Activated CD4-positive, alpha-beta T cell treated with anti-CD3 and anti-CD28 coated beads, Interleukin-2, amount 50 U/mL, for 1 hour (primary cell): ENCODE measurements at regions not wholly inside any gene's neighbourhood (a gene's known extent, or its start where the extent isn't known, plus 50 kb on each side); places are given as distances from the start of the nearest gene placed in this dataset.

Experiments
- DNase-seq: peaks from one replicate; pipeline ENCODE4 v3.0.0-alpha.2; 2020

- DNase-seq, result no peak
Measured at GRCh38 chr14:97844042-97844441, 1046.9 kb downstream of the VRK1 start.

GRCh38 chr14:97846156-97846555, 1049.0 kb downstream of the VRK1 start:
- DNase-seq, result no peak

- DNase-seq, result no peak
Measured at GRCh38 chr14:97848317-97848980, 1051.3 kb downstream of the VRK1 start.

DNA sequence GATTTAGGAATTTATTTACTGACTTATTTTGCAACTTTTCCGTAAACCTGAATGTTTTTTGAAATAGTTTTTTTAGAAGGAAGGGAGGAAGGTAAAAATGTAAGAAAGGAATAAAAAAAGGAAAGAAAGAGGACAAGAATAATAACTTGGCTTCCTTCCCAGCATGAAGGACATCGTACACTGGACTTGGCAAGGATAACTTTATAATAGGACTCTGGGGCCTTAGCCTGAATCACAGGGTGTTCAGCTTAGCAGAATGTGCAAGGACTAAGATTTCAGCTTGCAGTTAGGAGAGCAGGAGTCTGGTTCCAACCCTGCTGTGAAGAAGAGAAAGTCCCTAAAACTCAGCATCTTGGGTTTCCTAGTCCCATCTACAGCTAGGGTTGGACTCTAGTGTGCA, 1053.3 kb downstream of the VRK1 start:
- no peak for DNase-seq

DNA sequence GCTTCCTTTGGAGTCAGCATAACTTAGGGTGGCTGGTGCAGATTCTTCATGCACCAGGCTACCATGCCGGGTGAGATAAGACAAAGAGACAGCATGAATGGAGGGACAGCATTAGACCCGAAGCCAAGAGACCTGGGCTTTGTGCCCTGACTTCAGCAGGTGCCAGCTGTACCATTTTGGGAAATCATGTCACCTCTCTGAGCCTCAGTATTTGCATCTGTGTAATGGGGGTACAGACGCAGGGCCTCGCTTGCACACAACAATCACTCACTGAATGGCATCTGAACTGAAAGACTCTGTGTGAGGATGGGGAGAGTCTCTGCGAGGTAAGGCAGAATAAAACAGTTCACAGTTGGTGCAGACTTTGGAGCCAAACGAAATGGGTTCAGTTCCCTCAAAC, 1053.7 kb downstream of the VRK1 start:
- DNase-seq, result no peak

- no peak for DNase-seq
Measured at GRCh38 chr14:97851428-97851995, 1054.3 kb downstream of the VRK1 start.

DNA sequence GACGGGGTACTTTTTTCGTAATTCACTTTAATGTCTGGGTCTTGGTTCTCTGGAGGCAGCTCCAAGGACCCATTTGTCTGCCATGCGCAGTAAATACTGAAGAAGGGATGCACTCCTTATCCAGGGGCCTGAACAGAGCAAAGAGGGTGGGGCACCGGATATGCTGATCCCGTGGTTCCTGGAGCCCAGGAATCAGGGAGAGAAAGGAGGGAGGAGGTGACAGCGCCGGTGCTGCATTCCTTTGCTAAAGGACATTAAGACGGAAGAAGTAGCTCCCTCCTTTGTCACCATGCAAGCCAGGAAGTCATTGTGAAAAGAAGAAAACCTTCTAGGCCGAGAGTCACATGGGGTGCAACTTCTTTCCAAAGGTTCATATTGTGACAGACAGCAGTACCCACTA, 1057.7 kb downstream of the VRK1 start:
- no peak for DNase-seq

GRCh38 chr14:97866195-97866594, 1069.0 kb downstream of the VRK1 start:
- no peak for DNase-seq

- no peak for DNase-seq
Measured at GRCh38 chr14:97866664-97867063, 1069.5 kb downstream of the VRK1 start.

DNA sequence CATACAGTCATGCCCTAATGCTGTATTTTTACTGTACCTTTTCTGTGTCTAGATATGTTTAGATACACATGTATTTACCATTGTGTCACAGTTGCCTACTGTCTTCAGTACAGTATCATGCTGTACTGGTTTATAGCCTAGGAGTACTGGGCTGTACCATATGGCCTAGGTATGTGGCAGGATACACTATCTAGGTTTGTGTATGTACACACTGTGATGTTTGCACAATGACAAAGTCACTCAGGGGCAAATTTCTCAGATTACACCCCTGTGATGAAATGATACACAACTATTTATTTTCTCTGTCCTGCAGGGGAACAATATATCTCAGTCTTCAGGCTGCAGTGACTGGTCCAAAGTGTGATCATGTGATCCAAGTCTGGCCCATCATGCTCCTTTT, 1076.1 kb downstream of the VRK1 start:
- DNase-seq, result no peak

GRCh38 chr14:97874394-97874793, 1077.2 kb downstream of the VRK1 start:
- no peak for DNase-seq

- DNase-seq, result no peak
Measured at GRCh38 chr14:97878206-97878605, 1081.0 kb downstream of the VRK1 start.

DNA sequence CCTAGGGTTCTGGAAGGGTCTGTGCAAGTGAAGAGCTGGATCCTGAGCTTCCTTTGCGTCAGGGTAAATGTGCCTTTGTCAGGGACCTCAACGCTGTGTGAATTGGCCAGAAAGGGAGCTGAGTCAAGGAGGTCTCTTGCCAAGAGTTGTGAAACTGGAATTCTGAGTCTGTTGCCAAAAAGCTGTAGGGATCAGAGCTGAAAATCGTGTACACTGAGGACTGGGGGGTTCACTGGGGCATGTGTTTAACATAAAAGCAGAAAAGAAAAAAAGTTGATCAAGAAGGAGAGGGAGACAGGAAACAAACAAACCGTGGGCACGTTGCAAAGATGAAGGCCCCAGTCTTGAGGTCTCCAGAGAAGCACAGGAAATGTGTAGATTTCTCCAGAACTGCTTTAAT, 1081.5 kb downstream of the VRK1 start:
- DNase-seq, result no peak

- DNase-seq, result no peak
Measured at GRCh38 chr14:97887690-97888089, 1090.5 kb downstream of the VRK1 start.

DNA sequence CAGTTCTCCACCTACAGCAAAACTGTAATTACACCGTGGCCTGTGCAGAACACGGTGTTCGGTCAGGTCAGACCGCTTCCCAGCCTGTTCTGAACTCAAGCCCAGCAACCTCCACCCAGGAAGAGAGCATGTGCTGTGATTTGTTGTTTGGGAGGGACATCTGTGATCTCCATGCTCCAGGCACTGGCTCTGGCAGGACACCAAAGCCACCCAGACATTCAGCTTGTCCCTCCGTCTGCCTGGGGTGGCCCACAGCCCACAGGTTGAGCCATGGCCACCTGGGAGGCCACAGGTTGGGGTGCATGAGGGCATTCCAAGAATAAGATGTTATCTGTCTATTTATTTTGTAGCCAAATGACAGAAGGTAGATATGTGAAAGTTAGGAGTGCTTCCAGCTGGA, 1091.1 kb downstream of the VRK1 start:
- DNase-seq, result no peak

DNA sequence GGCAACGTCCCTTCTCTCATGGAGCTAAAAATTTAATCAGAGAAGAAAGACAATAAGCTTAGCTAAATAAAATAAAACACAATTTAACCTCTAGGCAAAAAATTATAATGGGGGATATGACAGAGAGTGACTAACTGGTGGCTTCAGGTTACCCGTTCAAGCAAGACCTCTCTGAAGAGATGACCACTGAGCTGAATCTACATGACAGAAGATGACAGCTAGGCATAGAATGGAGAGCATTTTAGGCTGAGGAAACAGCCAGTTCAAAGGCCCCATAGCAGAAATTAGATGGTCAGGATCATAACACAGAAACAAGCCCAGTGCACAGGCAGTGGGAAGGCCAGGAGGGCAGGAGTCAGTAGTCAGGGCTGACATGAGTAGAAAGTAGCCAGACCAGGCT, 1094.3 kb downstream of the VRK1 start:
- no peak for DNase-seq

DNA sequence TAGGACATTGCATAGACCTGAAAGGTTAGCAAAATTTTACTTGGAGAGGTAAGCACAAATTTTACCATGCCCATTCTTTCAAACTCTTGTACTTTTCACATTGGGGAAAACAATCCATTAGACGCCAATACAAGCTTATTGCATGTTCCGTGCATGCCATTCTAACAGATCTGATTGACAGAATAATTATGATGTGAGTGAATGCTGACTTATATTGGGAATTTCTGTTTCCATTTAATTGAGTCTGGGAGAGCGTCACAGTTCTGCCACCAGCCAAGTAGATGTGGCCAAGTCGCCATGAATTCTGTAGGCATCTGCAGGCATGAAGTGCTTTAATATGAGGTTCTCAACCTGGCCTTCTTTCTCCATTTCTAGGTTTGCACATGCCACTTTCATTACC, 1097.4 kb downstream of the VRK1 start:
- no peak for DNase-seq

GRCh38 chr14:97900196-97900854, 1103.1 kb downstream of the VRK1 start:
- no peak for DNase-seq

- no peak for DNase-seq
Measured at GRCh38 chr14:97902630-97903029, 1105.4 kb downstream of the VRK1 start.

GRCh38 chr14:97903821-97904220, 1106.6 kb downstream of the VRK1 start:
- no peak for DNase-seq

- DNase-seq, result no peak
Measured at GRCh38 chr14:97912217-97912616, 1115.0 kb downstream of the VRK1 start.

- DNase-seq, result no peak
Measured at GRCh38 chr14:97916100-97916499, 1118.9 kb downstream of the VRK1 start.

DNA sequence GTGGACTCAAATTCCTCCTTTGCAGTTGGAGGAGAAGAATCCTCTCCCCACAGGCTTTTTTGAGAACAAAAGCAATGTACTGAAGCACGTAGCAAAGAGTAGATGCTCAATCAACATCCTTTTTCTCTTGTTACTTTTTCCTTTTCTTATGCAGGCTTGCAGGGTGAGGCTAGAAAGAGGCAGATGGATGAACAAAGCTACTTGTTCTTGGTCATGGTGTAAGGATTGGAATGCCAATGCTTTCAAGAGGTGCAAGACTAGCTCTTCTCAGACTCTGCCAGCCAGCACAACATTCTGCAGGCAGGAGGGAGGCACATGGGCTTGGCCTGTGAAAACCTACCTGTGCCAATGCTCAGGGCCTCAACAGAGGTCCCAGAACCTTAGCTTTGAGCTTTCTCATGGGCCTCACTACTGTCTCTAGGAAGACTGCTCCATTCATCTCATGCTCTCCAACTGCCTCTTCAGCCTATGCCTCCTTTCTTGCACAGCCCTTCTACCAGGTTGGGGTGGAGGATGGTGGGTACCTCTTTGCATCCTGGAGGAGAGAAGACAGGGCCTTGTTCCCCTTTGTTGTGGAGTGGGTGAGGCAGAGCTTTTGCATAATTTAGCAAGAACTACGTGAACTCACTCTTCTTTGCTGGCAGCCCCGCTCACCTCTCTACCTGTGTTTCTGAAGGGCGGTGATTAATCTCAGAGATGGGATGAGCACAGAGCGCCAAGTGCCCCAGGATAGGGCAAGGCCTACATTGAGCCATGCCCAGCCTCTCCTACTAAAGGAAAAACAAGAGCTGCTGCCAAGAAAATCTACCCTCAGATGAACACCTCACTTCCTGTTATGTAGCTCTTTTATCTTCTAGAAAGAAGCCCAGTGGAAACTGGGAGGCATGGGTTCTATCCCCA, 1119.7 kb downstream of the VRK1 start:
- DNase-seq, result no peak

DNA sequence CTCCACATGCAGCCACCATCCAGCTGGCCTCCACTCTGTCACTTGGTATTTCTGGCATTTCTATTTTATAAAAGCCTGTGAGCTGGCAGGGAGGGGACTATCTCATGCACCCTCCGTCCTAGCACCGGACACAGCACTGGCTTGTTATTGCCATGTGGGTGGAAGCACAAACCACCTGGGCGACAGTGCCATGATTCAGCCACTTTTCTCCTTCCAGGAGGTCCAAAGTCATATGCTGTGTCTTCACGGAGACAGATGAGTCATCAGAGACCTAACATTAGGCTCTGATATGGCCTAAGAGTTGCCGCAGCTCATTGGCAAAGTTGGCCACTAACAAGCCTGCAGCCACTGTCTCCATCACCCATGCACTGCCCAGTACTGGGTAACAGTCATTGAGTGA, 1123.0 kb downstream of the VRK1 start:
- DNase-seq, result no peak
